ENCODE measurements at regions not wholly inside any gene's neighbourhood (a gene's known extent, or its start where the extent isn't known, plus 50 kb on each side); places are given as distances from the start of the nearest gene placed in this dataset.

- Histone ChIP-seq H3K4me3 (replicated peaks; ENCODE audit: low read depth, low read length) (no peak overlapping the region), H3K27me3 (replicated peaks; ENCODE audit: control insufficient read depth, insufficient read depth, low read length) (no peaks in the 10 kb centered on the region), H3K36me3 (ENCODE audit: control insufficient read depth, insufficient read depth, low read length) (no peaks in the 10 kb centered on the region)
- TF ChIP-seq, protein P1, sequence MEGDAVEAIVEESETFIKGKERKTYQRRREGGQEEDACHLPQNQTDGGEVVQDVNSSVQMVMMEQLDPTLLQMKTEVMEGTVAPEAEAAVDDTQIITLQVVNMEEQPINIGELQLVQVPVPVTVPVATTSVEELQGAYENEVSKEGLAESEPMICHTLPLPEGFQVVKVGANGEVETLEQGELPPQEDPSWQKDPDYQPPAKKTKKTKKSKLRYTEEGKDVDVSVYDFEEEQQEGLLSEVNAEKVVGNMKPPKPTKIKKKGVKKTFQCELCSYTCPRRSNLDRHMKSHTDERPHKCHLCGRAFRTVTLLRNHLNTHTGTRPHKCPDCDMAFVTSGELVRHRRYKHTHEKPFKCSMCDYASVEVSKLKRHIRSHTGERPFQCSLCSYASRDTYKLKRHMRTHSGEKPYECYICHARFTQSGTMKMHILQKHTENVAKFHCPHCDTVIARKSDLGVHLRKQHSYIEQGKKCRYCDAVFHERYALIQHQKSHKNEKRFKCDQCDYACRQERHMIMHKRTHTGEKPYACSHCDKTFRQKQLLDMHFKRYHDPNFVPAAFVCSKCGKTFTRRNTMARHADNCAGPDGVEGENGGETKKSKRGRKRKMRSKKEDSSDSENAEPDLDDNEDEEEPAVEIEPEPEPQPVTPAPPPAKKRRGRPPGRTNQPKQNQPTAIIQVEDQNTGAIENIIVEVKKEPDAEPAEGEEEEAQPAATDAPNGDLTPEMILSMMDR (IDR thresholded peaks at IDR 0.05; ENCODE audit: insufficient read depth, low read length, poor library complexity, severe bottlenecking) = no peak
- DNase-seq (ENCODE audit: extremely low read depth, insufficient read length) = no peak
Observed at GRCh38 chr18:67597759-67598158, 81.2 kb upstream of the DSEL start.

DNA sequence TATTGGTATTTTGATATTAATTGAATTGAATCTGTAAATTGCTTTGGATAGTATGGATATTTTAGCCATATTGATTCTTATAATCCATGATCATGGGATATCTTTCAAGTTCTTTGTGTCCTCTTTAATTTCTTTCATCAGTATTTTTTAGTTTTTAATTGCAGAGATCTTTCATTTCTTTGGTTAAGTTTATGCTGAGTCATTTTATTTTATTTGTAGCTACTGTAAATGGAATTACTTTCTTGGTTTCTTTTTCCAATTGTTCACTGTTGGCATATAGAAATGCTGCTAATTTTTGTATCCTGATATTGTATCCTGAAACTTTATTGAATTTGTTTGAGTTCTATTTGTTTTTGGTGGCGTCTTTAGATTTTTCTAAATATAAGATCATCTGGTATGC, 79.5 kb upstream of the DSEL start:
- Histone ChIP-seq H3K36me3 (ENCODE audit: control insufficient read depth, insufficient read depth, low read length) (no peaks in the 10 kb centered on the region), H3K4me3 (replicated peaks; ENCODE audit: low read depth, low read length) (no peak overlapping the region), H3K27me3 (replicated peaks; ENCODE audit: control insufficient read depth, insufficient read depth, low read length) (no peaks in the 10 kb centered on the region)
- TF ChIP-seq, protein P1 (IDR thresholded peaks at IDR 0.05; ENCODE audit: insufficient read depth, low read length, poor library complexity, severe bottlenecking) = no peak
- DNase-seq (ENCODE audit: extremely low read depth, insufficient read length) = no peak

DNA sequence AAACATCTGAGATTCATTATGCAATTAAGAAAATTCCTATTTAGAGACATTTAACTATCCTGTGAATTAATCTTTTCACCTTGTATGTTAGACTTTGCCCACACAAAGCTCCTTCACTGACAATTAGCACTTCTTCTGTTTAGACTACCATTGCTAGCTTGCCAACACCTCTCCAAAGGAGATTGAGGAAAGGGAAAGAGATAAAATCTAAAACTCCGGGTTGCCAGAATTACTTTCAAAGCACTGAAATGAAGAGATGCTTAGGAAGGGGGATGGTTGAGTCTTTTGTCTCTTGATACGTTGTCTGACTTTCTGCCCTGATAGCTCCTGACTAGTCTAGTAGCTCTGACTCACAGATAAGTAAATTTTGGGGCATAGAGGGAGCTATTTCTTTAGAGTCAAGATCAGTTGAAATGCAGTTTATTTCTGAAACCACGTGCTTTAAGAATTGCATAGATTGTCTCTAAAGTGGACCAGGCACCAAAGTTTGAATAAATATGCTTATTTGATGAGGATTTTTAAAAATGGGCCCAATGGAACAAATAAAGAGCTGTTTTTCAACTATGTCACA, 74.1 kb upstream of the DSEL start:
- H3K4me3 ChIP-seq (replicated peaks; ENCODE audit: low read depth, low read length) = no peak overlapping the region
- DNase-seq (ENCODE audit: extremely low read depth, insufficient read length) = no peak
- TF ChIP-seq, protein P1 (IDR thresholded peaks at IDR 0.05; ENCODE audit: insufficient read depth, low read length, poor library complexity, severe bottlenecking) = no peak
- no peaks in the 10 kb centered on the region for H3K36me3 ChIP-seq (ENCODE audit: control insufficient read depth, insufficient read depth, low read length)
- H3K27me3 ChIP-seq (replicated peaks; ENCODE audit: control insufficient read depth, insufficient read depth, low read length) = no peaks in the 10 kb centered on the region

DNA sequence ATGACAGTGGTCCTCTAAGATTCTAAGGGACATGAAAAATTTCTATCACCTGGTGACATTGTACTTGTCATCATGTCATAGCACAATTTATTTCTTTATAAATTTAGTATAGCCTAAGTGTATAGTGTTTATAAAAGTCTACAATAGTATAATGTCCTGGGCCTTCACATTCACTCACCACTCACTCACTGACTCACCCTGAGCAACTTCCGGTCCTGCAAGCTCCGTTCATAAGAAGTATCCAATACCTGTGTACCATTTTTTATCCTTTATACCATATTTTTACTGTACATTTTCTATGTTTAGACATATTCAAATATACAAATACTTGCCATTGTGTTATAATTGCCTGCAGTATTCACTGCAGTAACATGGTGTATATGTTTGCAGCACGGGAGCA, 72.8 kb upstream of the DSEL start:
- Histone ChIP-seq H3K4me3 (replicated peaks; ENCODE audit: low read depth, low read length) (no peak overlapping the region), H3K27me3 (replicated peaks; ENCODE audit: control insufficient read depth, insufficient read depth, low read length) (no peaks in the 10 kb centered on the region), H3K36me3 (ENCODE audit: control insufficient read depth, insufficient read depth, low read length) (no peaks in the 10 kb centered on the region)
- TF ChIP-seq, protein P1 (IDR thresholded peaks at IDR 0.05; ENCODE audit: insufficient read depth, low read length, poor library complexity, severe bottlenecking) = no peak
- no peak for DNase-seq (ENCODE audit: extremely low read depth, insufficient read length)

GRCh38 chr18:67586101-67586500, 69.6 kb upstream of the DSEL start:
- Histone ChIP-seq H3K36me3 (ENCODE audit: control insufficient read depth, insufficient read depth, low read length) (no peaks in the 10 kb centered on the region), H3K27me3 (replicated peaks; ENCODE audit: control insufficient read depth, insufficient read depth, low read length) (no peaks in the 10 kb centered on the region), H3K4me3 (replicated peaks; ENCODE audit: low read depth, low read length) (no peak overlapping the region)
- no peak for DNase-seq (ENCODE audit: extremely low read depth, insufficient read length)
- TF ChIP-seq, protein P1 (IDR thresholded peaks at IDR 0.05; ENCODE audit: insufficient read depth, low read length, poor library complexity, severe bottlenecking) = no peak

- H3K36me3 ChIP-seq (ENCODE audit: control insufficient read depth, insufficient read depth, low read length) = no peaks in the 10 kb centered on the region
- DNase-seq (ENCODE audit: extremely low read depth, insufficient read length) = no peak
- H3K27me3 ChIP-seq (replicated peaks; ENCODE audit: control insufficient read depth, insufficient read depth, low read length) = no peaks in the 10 kb centered on the region
- TF ChIP-seq, protein P1 (IDR thresholded peaks at IDR 0.05; ENCODE audit: insufficient read depth, low read length, poor library complexity, severe bottlenecking) = no peak
- no peak overlapping the region for H3K4me3 ChIP-seq (replicated peaks; ENCODE audit: low read depth, low read length)
Observed at GRCh38 chr18:67583621-67584020, 67.1 kb upstream of the DSEL start.

Measured in GM06990 (cell line).